Gastrocnemius medialis (tissue), 4 donors: ENCODE measurements at regions not wholly inside any gene's neighbourhood (a gene's known extent, or its start where the extent isn't known, plus 50 kb on each side); places are given as distances from the start of the nearest gene placed in this dataset.

Source experiments
- POLR2A ChIP-seq, 2 donors: fragments of 450-650 bp; IDR thresholded peaks; one replicate each; pipeline ENCODE4 v1.6.1; 2017; ENCODE audit warnings: antibody characterized with exemption in 2 of 2, mild to moderate bottlenecking in 2 of 2, moderate library complexity in 2 of 2
- TF ChIP-seq, protein P1 (sequence below), 5 experiments: fragments of 450-650 bp in 3 of 5; fragments of 200-600 bp in 2 of 5; sonication (generic) in 2 of 5; IDR thresholded peaks in 4 of 5; conservative IDR thresholded peaks in 1 of 5; 1 replicate in 4 of 5; 2 replicates in 1 of 5; pipeline ENCODE4 v1.5.1; 2016 to 2019; ENCODE audit warnings: antibody characterized with exemption in 5 of 5, mild to moderate bottlenecking in 3 of 5, moderate library complexity in 3 of 5

- TF ChIP-seq, protein P1, sequence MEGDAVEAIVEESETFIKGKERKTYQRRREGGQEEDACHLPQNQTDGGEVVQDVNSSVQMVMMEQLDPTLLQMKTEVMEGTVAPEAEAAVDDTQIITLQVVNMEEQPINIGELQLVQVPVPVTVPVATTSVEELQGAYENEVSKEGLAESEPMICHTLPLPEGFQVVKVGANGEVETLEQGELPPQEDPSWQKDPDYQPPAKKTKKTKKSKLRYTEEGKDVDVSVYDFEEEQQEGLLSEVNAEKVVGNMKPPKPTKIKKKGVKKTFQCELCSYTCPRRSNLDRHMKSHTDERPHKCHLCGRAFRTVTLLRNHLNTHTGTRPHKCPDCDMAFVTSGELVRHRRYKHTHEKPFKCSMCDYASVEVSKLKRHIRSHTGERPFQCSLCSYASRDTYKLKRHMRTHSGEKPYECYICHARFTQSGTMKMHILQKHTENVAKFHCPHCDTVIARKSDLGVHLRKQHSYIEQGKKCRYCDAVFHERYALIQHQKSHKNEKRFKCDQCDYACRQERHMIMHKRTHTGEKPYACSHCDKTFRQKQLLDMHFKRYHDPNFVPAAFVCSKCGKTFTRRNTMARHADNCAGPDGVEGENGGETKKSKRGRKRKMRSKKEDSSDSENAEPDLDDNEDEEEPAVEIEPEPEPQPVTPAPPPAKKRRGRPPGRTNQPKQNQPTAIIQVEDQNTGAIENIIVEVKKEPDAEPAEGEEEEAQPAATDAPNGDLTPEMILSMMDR (IDR thresholded peaks at IDR 0.05 in 4 of 5, conservative IDR thresholded peaks at IDR 0.05 in 1 of 5) = peak in 1 of 5 experiments; percentile 34
- TF ChIP-seq POLR2A (IDR thresholded peaks at IDR 0.05) = no peak
Measured at GRCh38 chr7:35971133-35971891, 170.5 kb downstream of the SEPTIN7 start.
